ENCODE measurements at regions not wholly inside any gene's neighbourhood (a gene's known extent, or its start where the extent isn't known, plus 50 kb on each side); places are given as distances from the start of the nearest gene placed in this dataset.

- no peak for DNase-seq (ENCODE audit: low read depth)
- no peak for TF ChIP-seq CTCF (IDR thresholded peaks at IDR 0.05; ENCODE audit: insufficient read depth, low read depth, low read length)
- no peak overlapping the region for H3K4me3 ChIP-seq (ENCODE audit: low read depth, low read length)
These were observed 220.9 kb downstream of the FSCB start for GRCh38 chr14:44286201-44286600.

- TF ChIP-seq CTCF (IDR thresholded peaks at IDR 0.05; ENCODE audit: insufficient read depth, low read depth, low read length), result no peak
- DNase-seq (ENCODE audit: low read depth), result no peak
- H3K4me3 ChIP-seq (ENCODE audit: low read depth, low read length), result no peak overlapping the region
These were observed 223.2 kb downstream of the FSCB start for GRCh38 chr14:44283836-44284235.

- H3K4me3 ChIP-seq (ENCODE audit: low read depth, low read length), result no peak overlapping the region
- no peak for TF ChIP-seq CTCF (IDR thresholded peaks at IDR 0.05; ENCODE audit: insufficient read depth, low read depth, low read length)
- no peak for DNase-seq (ENCODE audit: low read depth)
These were observed 227.7 kb downstream of the FSCB start for GRCh38 chr14:44279357-44279756.

GRCh38 chr14:44271637-44272036, 235.4 kb downstream of the FSCB start:
- no peak overlapping the region for H3K4me3 ChIP-seq (ENCODE audit: low read depth, low read length)
- DNase-seq (ENCODE audit: low read depth), result no peak
- no peak for TF ChIP-seq CTCF (IDR thresholded peaks at IDR 0.05; ENCODE audit: insufficient read depth, low read depth, low read length)

GRCh38 chr14:44271006-44271405, 236.1 kb downstream of the FSCB start:
- TF ChIP-seq CTCF (IDR thresholded peaks at IDR 0.05; ENCODE audit: insufficient read depth, low read depth, low read length), result no peak
- DNase-seq (ENCODE audit: low read depth), result no peak
- no peak overlapping the region for H3K4me3 ChIP-seq (ENCODE audit: low read depth, low read length)

- no peak for TF ChIP-seq CTCF (IDR thresholded peaks at IDR 0.05; ENCODE audit: insufficient read depth, low read depth, low read length)
These were observed 241.8 kb downstream of the FSCB start for GRCh38 chr14:44265246-44265645.

GRCh38 chr14:44215660-44216059, 291.4 kb downstream of the FSCB start:
- no peak for DNase-seq (ENCODE audit: low read depth)
- no peak for TF ChIP-seq CTCF (IDR thresholded peaks at IDR 0.05; ENCODE audit: insufficient read depth, low read depth, low read length)
- no peak overlapping the region for H3K4me3 ChIP-seq (ENCODE audit: low read depth, low read length)

More at GRCh38 chr14:44265246-44265645, 241.8 kb downstream of the FSCB start:
- H3K4me3 ChIP-seq (ENCODE audit: low read depth, low read length), result no peak overlapping the region
- no peak for DNase-seq (ENCODE audit: low read depth)

Measured in fibroblast of villous mesenchyme (primary cell).